ENCODE measurements at regions not wholly inside any gene's neighbourhood (a gene's known extent, or its start where the extent isn't known, plus 50 kb on each side); places are given as distances from the start of the nearest gene placed in this dataset.

DNA sequence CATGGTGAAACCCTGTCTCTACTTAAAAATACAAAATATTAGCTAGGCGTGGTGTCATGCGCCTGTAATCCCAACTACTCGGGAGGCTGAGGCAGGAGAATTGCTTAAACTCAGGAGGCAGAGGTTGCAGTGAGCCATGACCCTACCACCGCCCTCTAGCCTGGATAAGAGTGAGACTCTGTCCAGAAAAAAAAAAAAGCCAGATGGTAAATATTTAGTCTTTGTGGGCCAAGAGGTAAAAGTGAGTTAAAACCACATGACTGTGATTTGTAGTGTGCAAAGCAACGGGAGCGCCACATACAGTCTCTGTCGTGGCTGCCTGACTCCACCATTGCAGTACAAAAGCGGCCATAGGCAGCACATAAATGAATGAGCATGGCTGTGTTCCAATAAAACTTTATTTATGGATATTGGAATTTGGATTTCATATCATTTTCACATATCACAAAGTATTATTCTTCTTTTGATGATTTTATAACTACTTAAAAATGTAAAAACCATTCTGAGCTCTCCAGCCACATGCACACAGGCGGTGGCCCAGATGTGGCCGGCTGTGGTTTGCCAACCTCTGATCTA, 51.8 kb upstream of the CASZ1 start:
- Histone ChIP-seq H3K36me3 (ENCODE audit: control insufficient read depth, low read depth, low read length) (no peaks in the 10 kb centered on the region), H3K4me3 (ENCODE audit: low read length) (no peak overlapping the region), H3K27me3 (ENCODE audit: control insufficient read depth, insufficient read depth, low read length) (no peaks in the 10 kb centered on the region), H3K9ac (ENCODE audit: low read length) (no peak overlapping the region), H3K4me1 (ENCODE audit: control insufficient read depth, low read depth, low read length) (no peaks in the 10 kb centered on the region), H3K27ac (ENCODE audit: low read length) (no peak overlapping the region), H3K9me3 (ENCODE audit: control insufficient read depth, low read depth, low read length) (peaks cover 6% of the 10 kb centered on the region)

DNA sequence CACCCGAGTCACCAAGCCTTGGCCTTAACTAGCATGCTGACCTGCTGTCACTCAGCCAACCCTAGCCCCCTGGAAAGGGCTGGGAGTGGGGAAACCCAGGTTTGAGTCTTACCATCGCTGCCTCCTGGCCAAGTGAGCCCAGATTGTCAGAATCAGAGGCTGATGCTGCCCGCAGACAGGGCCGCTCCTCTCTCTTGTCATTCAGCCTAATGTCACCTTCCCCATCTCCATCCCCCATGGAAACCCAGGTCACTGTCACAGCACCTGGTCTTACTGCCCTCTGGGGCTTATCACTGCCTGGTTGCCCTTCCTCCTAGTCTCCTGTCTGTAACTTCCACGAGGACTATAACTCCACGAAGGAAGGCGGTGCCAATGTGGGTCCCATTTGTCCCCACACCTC, 53.6 kb upstream of the CASZ1 start:
- H3K9me3 ChIP-seq (ENCODE audit: control insufficient read depth, low read depth, low read length), result no peaks in the 10 kb centered on the region
- H3K27me3 ChIP-seq (ENCODE audit: control insufficient read depth, insufficient read depth, low read length), result no peaks in the 10 kb centered on the region
- H3K4me1 ChIP-seq (ENCODE audit: control insufficient read depth, low read depth, low read length), result no peaks in the 10 kb centered on the region
- H3K27ac ChIP-seq (ENCODE audit: low read length), result no peak overlapping the region
- H3K36me3 ChIP-seq (ENCODE audit: control insufficient read depth, low read depth, low read length), result no peaks in the 10 kb centered on the region
- H3K9ac ChIP-seq (ENCODE audit: low read length), result no peak overlapping the region
- H3K4me3 ChIP-seq (ENCODE audit: low read length), result no peak overlapping the region

DNA sequence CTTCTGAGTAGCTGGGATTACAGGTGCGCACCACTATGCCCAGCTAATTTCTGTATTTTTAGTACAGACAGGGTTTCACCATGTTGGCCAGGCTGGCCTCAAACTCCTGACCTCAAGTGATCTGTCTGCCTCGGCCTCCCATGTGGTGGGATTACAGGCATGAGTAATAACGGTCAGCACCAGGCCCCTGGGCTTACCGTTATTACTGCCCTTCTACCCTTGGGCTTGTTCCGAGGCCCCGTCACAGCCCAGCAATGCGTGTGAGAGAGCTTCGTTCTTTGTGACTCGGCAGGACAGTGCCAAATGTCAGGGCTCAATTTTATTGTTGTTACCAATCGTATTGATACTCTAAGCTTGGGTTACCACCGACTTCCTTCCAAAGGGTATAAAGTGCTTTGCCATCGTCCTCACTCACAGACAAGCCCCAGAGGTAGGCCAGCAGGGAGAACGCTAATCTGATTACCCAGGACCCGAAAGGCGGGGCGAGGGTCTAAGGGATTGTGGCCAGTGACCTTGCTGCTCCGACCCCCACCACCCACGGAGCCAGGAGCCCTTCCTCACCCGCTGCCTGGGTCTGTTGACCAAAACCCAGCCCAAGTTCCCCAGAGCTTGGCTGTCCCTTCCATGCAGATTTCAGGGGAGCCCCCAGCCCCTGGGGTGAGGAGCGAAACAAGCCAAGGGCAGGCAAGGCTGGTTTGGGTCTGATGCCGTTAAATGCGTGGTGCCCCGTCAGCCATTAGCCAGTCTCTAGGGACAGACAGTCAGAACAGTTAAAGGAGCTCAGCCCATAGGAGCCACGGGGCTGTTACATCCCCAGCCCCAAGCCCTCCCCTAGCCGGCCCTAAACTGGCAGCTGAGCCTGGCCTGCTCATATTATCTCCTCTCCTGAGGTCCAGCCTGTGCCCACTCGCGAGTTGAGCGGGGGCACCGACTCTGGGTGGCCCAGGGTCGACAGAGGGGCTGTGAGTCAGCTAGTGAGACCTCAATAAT, 54.9 kb upstream of the CASZ1 start:
- Histone ChIP-seq H3K9ac (ENCODE audit: low read length) (no peak overlapping the region), H3K27ac (ENCODE audit: low read length) (no peak overlapping the region), H3K4me3 (ENCODE audit: low read length) (no peak overlapping the region), H3K4me1 (ENCODE audit: control insufficient read depth, low read depth, low read length) (no peaks in the 10 kb centered on the region), H3K36me3 (ENCODE audit: control insufficient read depth, low read depth, low read length) (no peaks in the 10 kb centered on the region), H3K9me3 (ENCODE audit: control insufficient read depth, low read depth, low read length) (no peaks in the 10 kb centered on the region), H3K27me3 (ENCODE audit: control insufficient read depth, insufficient read depth, low read length) (no peaks in the 10 kb centered on the region)

DNA sequence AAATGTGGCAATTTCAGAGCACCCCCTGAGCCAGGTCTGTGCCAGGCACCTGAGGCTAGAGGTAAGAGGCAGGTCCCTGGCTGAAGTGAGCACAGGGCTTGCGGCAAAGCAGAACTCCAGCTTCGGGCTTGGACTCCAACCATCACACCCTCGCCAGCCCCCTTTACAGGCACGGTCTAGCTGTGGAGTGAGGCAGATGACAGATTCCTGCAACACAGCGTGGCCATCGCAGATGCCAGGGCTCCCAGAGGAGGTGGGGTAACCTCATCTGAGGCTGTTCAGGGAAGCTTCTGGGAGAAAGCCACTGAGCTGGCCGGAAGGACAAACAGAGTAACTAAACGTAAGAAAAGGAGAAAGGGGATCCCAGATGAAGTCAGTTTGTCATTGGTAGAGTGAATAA, 55.6 kb upstream of the CASZ1 start:
- H3K27ac ChIP-seq (ENCODE audit: low read length), result no peak overlapping the region
- no peak overlapping the region for H3K9ac ChIP-seq (ENCODE audit: low read length)
- H3K9me3 ChIP-seq (ENCODE audit: control insufficient read depth, low read depth, low read length), result no peaks in the 10 kb centered on the region
- no peaks in the 10 kb centered on the region for H3K36me3 ChIP-seq (ENCODE audit: control insufficient read depth, low read depth, low read length)
- no peaks in the 10 kb centered on the region for H3K27me3 ChIP-seq (ENCODE audit: control insufficient read depth, insufficient read depth, low read length)
- no peaks in the 10 kb centered on the region for H3K4me1 ChIP-seq (ENCODE audit: control insufficient read depth, low read depth, low read length)
- no peak overlapping the region for H3K4me3 ChIP-seq (ENCODE audit: low read length)

DNA sequence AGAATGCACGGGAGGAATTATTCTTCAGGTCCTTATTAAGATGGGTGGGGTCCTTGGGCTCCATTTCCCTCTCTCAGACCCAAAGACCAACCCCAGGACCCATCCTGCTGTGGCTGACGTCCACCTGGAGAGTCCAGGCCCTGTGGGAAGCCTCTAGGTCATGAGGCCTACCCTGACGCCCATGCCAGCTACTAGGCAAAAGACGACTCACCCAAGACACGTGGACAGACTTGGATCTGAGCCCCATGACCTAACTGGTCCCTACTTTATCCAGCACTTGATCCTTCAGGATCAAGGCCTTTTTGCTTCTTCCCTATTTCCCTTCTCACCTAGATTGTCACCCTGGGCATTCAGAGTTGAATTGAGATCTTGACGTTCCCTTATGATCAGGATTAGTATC, 56.0 kb upstream of the CASZ1 start:
- Histone ChIP-seq H3K9me3 (ENCODE audit: control insufficient read depth, low read depth, low read length) (no peaks in the 10 kb centered on the region), H3K27ac (ENCODE audit: low read length) (no peak overlapping the region), H3K27me3 (ENCODE audit: control insufficient read depth, insufficient read depth, low read length) (no peaks in the 10 kb centered on the region), H3K9ac (ENCODE audit: low read length) (no peak overlapping the region), H3K4me3 (ENCODE audit: low read length) (no peak overlapping the region), H3K36me3 (ENCODE audit: control insufficient read depth, low read depth, low read length) (no peaks in the 10 kb centered on the region), H3K4me1 (ENCODE audit: control insufficient read depth, low read depth, low read length) (no peaks in the 10 kb centered on the region)

DNA sequence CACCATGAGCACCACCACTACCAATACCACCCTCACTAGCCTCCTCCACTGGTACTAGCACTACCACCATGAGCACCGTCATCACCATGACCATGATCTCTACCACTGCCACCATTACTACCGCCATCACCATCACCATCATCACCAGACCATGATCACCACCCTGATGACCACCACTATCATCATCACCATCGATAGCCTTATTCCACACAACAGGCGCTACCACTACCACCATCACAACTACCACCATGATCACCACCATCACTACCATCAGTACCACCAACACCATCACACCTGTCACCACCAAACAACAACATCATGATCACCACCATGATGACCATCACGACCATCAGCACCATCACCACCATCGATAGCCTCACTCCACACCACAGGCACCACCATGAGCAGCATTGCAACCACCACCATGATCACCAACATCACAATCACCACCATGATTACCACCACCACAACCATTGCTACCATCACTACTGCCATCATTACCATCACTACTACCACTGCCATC, 56.6 kb upstream of the CASZ1 start:
- H3K36me3 ChIP-seq (ENCODE audit: control insufficient read depth, low read depth, low read length), result no peaks in the 10 kb centered on the region
- H3K27me3 ChIP-seq (ENCODE audit: control insufficient read depth, insufficient read depth, low read length), result no peaks in the 10 kb centered on the region
- no peaks in the 10 kb centered on the region for H3K9me3 ChIP-seq (ENCODE audit: control insufficient read depth, low read depth, low read length)
- H3K4me3 ChIP-seq (ENCODE audit: low read length), result no peak overlapping the region
- H3K4me1 ChIP-seq (ENCODE audit: control insufficient read depth, low read depth, low read length), result no peaks in the 10 kb centered on the region
- H3K9ac ChIP-seq (ENCODE audit: low read length), result no peak overlapping the region
- H3K27ac ChIP-seq (ENCODE audit: low read length), result no peak overlapping the region

DNA sequence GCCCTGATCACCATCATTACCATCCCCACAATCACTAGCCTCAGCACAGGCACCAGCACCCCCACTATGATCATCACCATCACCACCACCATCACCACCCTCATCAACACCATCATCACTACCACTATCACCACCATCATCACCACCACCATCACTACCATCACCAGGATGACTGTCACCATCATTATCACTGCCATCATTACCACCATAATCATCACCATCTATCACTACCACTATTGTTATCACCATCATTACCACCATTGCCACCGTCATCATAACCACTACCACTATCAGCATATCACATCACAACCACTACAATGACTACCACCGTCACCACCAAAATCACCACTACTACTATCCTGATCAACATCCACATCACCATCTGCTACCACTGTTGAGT, 57.3 kb upstream of the CASZ1 start:
- Histone ChIP-seq H3K9me3 (ENCODE audit: control insufficient read depth, low read depth, low read length) (no peaks in the 10 kb centered on the region), H3K36me3 (ENCODE audit: control insufficient read depth, low read depth, low read length) (no peaks in the 10 kb centered on the region), H3K27me3 (ENCODE audit: control insufficient read depth, insufficient read depth, low read length) (no peaks in the 10 kb centered on the region), H3K27ac (ENCODE audit: low read length) (no peak overlapping the region), H3K4me1 (ENCODE audit: control insufficient read depth, low read depth, low read length) (no peaks in the 10 kb centered on the region), H3K4me3 (ENCODE audit: low read length) (no peak overlapping the region), H3K9ac (ENCODE audit: low read length) (no peak overlapping the region)

DNA sequence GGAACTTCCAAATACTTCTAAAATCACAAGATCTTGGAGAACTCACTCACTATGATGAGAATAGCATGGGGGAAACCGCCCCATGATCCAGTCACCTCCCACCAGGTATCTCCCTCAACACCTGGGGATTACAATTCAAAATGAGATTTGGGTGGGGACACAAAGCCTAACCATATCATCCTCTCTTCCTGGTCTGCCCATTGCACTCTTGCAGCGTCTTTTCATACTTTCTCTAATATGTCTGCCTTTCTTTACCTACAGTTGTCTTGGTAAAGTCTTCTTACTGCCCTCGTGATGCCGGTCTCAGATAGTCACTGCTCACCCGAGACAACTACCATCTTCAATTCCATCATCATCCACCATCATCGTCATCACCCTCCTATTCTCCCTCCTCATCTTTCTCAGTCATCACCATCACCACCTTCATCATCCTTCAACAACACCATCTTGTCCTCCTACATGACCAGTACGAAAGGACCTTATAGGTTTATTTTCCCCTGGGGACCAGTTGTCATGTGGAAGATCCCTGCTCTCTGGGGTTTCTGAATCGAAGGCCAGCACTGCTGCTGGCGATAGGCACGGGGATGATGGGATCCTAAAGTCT, 58.5 kb upstream of the CASZ1 start:
- Histone ChIP-seq H3K27ac (ENCODE audit: low read length) (no peak overlapping the region), H3K9ac (ENCODE audit: low read length) (no peak overlapping the region), H3K27me3 (ENCODE audit: control insufficient read depth, insufficient read depth, low read length) (no peaks in the 10 kb centered on the region), H3K36me3 (ENCODE audit: control insufficient read depth, low read depth, low read length) (no peaks in the 10 kb centered on the region), H3K4me3 (ENCODE audit: low read length) (no peak overlapping the region), H3K9me3 (ENCODE audit: control insufficient read depth, low read depth, low read length) (no peaks in the 10 kb centered on the region), H3K4me1 (ENCODE audit: control insufficient read depth, low read depth, low read length) (peaks cover 2% of the 10 kb centered on the region)

DNA sequence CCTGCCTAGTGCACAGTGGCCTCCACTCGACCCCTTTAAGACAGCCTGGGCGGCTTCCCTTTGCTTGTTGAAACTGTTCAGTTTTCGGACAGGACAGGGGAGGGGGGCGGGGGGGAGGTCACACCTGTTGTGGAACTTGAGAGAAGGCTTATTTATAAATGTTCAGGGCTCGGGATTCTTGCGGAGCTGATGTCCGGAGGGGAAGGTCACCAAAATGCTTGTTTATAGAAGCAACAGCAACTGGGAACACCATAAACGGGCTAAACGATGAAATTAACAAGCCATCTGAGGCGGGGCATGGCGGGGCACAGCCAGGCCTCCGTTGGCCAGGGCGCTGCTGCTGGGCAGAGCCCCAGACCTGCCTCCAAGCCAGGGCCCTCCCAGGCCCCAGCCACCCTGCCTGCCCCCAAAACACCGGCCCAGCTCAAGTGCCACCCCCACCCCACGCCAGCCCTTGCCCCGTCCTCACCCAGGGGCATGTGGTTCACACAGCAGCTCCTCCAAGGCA, 59.8 kb upstream of the CASZ1 start:
- Histone ChIP-seq H3K27me3 (ENCODE audit: control insufficient read depth, insufficient read depth, low read length) (no peaks in the 10 kb centered on the region), H3K4me3 (ENCODE audit: low read length) (no peak overlapping the region), H3K27ac (ENCODE audit: low read length) (no peak overlapping the region), H3K36me3 (ENCODE audit: control insufficient read depth, low read depth, low read length) (no peaks in the 10 kb centered on the region), H3K9me3 (ENCODE audit: control insufficient read depth, low read depth, low read length) (no peaks in the 10 kb centered on the region), H3K4me1 (ENCODE audit: control insufficient read depth, low read depth, low read length) (peaks cover 9% of the 10 kb centered on the region), H3K9ac (ENCODE audit: low read length) (no peak overlapping the region)

DNA sequence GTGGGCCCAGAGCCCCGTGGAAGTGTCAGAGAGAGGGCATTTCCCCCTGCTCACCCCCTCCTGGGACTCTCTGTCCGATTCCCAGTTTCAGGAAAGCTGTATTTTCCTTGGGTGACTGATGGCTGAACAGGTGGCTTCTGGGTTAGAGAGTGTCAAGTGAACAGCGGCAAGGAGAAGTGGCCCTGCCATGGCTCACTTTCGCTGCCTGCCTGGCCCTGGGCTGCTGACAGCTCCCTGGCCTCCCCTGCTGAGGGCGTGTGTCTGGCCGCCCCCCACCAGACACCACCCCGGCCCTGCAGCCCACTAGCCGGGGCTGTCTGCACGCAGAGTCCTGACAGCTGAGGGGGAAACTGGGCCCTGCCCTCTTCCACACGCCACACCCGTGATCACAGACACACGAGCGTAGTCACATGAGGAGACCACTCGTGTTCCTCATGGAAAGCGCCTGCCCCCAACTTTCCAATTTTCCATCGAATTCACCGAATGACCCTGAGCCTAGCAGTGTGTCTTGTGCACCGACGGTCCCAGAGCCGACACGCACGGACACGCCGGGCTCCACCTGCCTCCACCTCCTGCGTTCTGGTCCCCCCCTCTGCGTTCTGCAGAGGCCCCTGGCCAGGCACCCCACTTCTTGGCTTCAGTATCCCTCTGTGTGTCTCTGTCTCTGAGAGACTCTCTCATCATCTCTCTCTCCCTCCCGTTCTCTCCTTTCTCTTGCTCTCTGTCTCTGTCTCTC, 60.6 kb upstream of the CASZ1 start:
- no peak overlapping the region for H3K27ac ChIP-seq (ENCODE audit: low read length)
- H3K36me3 ChIP-seq (ENCODE audit: control insufficient read depth, low read depth, low read length), result no peaks in the 10 kb centered on the region
- no peaks in the 10 kb centered on the region for H3K27me3 ChIP-seq (ENCODE audit: control insufficient read depth, insufficient read depth, low read length)
- H3K9ac ChIP-seq (ENCODE audit: low read length), result no peak overlapping the region
- H3K4me1 ChIP-seq (ENCODE audit: control insufficient read depth, low read depth, low read length), result peaks cover 9% of the 10 kb centered on the region
- no peaks in the 10 kb centered on the region for H3K9me3 ChIP-seq (ENCODE audit: control insufficient read depth, low read depth, low read length)
- no peak overlapping the region for H3K4me3 ChIP-seq (ENCODE audit: low read length)

DNA sequence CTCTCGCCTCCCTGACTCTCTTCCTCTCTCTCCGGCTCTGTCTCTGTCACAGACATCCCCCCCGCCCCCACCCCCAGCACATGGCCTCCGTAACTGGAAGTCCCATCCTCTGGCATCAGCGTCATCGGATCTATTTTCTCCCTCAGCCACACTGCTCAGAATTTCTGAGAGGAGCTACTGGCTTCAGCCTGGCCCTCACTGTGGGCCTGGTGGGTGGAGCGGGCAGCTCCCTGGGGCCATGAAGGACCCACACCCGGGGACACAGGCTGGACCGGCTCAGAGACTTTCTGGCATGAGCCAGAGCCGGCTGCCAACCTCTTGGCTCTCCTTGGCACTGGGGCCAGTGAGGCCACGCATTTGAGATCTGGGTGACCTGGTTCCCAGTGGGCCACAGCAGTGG, 61.2 kb upstream of the CASZ1 start:
- H3K9ac ChIP-seq (ENCODE audit: low read length), result no peak overlapping the region
- H3K27me3 ChIP-seq (ENCODE audit: control insufficient read depth, insufficient read depth, low read length), result no peaks in the 10 kb centered on the region
- H3K27ac ChIP-seq (ENCODE audit: low read length), result no peak overlapping the region
- H3K9me3 ChIP-seq (ENCODE audit: control insufficient read depth, low read depth, low read length), result no peaks in the 10 kb centered on the region
- no peak overlapping the region for H3K4me3 ChIP-seq (ENCODE audit: low read length)
- no peaks in the 10 kb centered on the region for H3K36me3 ChIP-seq (ENCODE audit: control insufficient read depth, low read depth, low read length)
- peaks cover 9% of the 10 kb centered on the region for H3K4me1 ChIP-seq (ENCODE audit: control insufficient read depth, low read depth, low read length)
